ENCODE measurements at regions not wholly inside any gene's neighbourhood (a gene's known extent, or its start where the extent isn't known, plus 50 kb on each side); places are given as distances from the start of the nearest gene placed in this dataset.

- TF ChIP-seq NFE2L2 (IDR thresholded peaks at IDR 0.05; ENCODE audit: low read depth, low read length) (no peak), CTCF (conservative IDR thresholded peaks at IDR 0.05; ENCODE audit: low read depth, low read length) (no peak), RFX5 (IDR thresholded peaks at IDR 0.05; ENCODE audit: low read depth, low read length) (no peak), POLR2A (IDR thresholded peaks at IDR 0.05; ENCODE audit: low read depth, low read length) (no peak), CHD1 (IDR thresholded peaks at IDR 0.05; ENCODE audit: low read depth, low read length) (no peak), SMC3 (IDR thresholded peaks at IDR 0.05; ENCODE audit: low read depth, low read length) (no peak), CEBPB (IDR thresholded peaks at IDR 0.05; ENCODE audit: low read depth, low read length) (no peak), RAD21 (IDR thresholded peaks at IDR 0.05; ENCODE audit: low read length) (no peak)
These were observed 411.6 kb upstream of the KCND2 start for GRCh38 chr7:119861385-119861784.

Measured in IMR-90 (cell line).